GM12878 (cell line): ENCODE measurements at regions not wholly inside any gene's neighbourhood (a gene's known extent, or its start where the extent isn't known, plus 50 kb on each side); places are given as distances from the start of the nearest gene placed in this dataset.

Source experiments
- ATAC-seq: fragments of 200-7000 bp; cut with Tn5 transposase; 3 replicates; pipeline ENCODE4 v1.9.1; 2020; ENCODE audit warnings: mild to moderate bottlenecking, moderate library complexity
- BruUV-seq: library from RNA; stranded (reverse); fragments of 400-500 nt; replicated peaks from 2 replicates; lab custom pipeline; 2021; lab: Mats Ljungman, UMichigan
- CTCF ChIA-PET: fragments of 300-600 bp; sonication (Branson Sonifier 250); formaldehyde crosslinking; extraction: SDS; loops from one replicate; lab custom pipeline; 2021; ENCODE audit warnings: inconsistent platforms; lab: Yijun Ruan, JAX
- POLR2A ChIA-PET: fragments of 350-600 bp; formaldehyde crosslinking; extraction: SDS; loops from one replicate; lab custom pipeline; 2021; ENCODE audit warnings: inconsistent platforms; lab: Charles Lee
- RAD21 ChIA-PET: fragments of 300-600 bp; sonication (Branson Sonifier 250); formaldehyde crosslinking; loops from one replicate; lab custom pipeline; 2023; ENCODE audit warnings: antibody characterized with exemption; ENCODE audit not compliant: unreplicated experiment; lab: Charles Lee
- SMC1A ChIA-PET: fragments of 300-600 bp; sonication (Branson Sonifier 250); formaldehyde crosslinking; loops from one replicate; lab custom pipeline; 2023; ENCODE audit not compliant: unreplicated experiment, uncharacterized antibody; lab: Charles Lee
- DNase-seq: peaks from one replicate; pipeline ENCODE4 v3.0.0-alpha.2; 2011; ENCODE audit warnings: low read depth, low spot score
- FAIRE-seq: peaks from 3 replicates; lab custom pipeline; 2011; peaks lifted over from hg19 to GRCh38; lab: Jason Lieb, UNC
- H2AFZ ChIP-seq: 2 replicates; pipeline ENCODE4 v1.6.0; 2011; ENCODE audit warnings: low read depth, low read length, control low read depth; ENCODE audit not compliant: control insufficient read depth
- H3K27ac ChIP-seq: 2 replicates; pipeline ENCODE4 v1.5.1; 2011; ENCODE audit warnings: control low read depth; ENCODE audit not compliant: control insufficient read depth, insufficient read depth
- H3K27me3 ChIP-seq, 2 experiments: replicated peaks in 1 of 2; 2 replicates each; pipeline versions ENCODE4 v1.6.0 to v1.6.1; 2011; ENCODE audit warnings: low read length in 1 of 2; ENCODE audit not compliant: control insufficient read depth in 2 of 2, insufficient read depth in 2 of 2
- H3K36me3 ChIP-seq, 2 experiments: 2 replicates each; pipeline ENCODE4 v1.5.1; 2011; ENCODE audit warnings: low read length in 1 of 2; ENCODE audit not compliant: control insufficient read depth in 2 of 2, insufficient read depth in 2 of 2
- H3K4me1 ChIP-seq: 2 replicates; pipeline ENCODE4 v1.6.1; 2011; ENCODE audit warnings: mild to moderate bottlenecking, low read length, moderate library complexity, mixed read lengths; ENCODE audit not compliant: control insufficient read depth, insufficient read depth
- H3K4me2 ChIP-seq: 2 replicates; pipeline ENCODE4 v1.6.0; 2011; ENCODE audit warnings: control low read depth; ENCODE audit not compliant: control insufficient read depth, insufficient read depth
- H3K4me3 ChIP-seq: fragments of 200-600 bp; sonication (generic); 2 replicates; pipeline ENCODE4 v1.5.1; 2016
- H3K79me2 ChIP-seq: 2 replicates; pipeline ENCODE4 v1.6.0; 2011; ENCODE audit warnings: low read length; ENCODE audit not compliant: control insufficient read depth, insufficient read depth
- H3K9ac ChIP-seq: 2 replicates; pipeline ENCODE4 v1.8.0; 2011; ENCODE audit warnings: low read length, control low read depth, mixed read lengths; ENCODE audit not compliant: control insufficient read depth, insufficient read depth
- H3K9me3 ChIP-seq: replicated peaks from 3 replicates; pipeline ENCODE4 v1.5.1; 2011; ENCODE audit warnings: mild to moderate bottlenecking, low read length; ENCODE audit not compliant: control insufficient read depth, insufficient read depth
- H4K20me1 ChIP-seq: 2 replicates; pipeline ENCODE4 v1.6.0; 2011; ENCODE audit not compliant: control insufficient read depth, insufficient read depth
- KDM1A ChIP-seq: fragments of 200-600 bp; sonication (generic); IDR thresholded peaks from 2 replicates; pipeline ENCODE4 v1.6.1; 2016; ENCODE audit warnings: borderline replicate concordance
- NFXL1 ChIP-seq: fragments of 450-650 bp; IDR thresholded peaks from 2 replicates; pipeline ENCODE4 v1.6.1; 2017; ENCODE audit warnings: antibody characterized with exemption, mild to moderate bottlenecking, borderline replicate concordance
- ZNF207 ChIP-seq: fragments of 450-650 bp; IDR thresholded peaks from 2 replicates; pipeline ENCODE4 v1.6.1; 2014; ENCODE audit warnings: antibody characterized with exemption, mild to moderate bottlenecking, borderline replicate concordance
- ZNF217 ChIP-seq: fragments of 450-650 bp; IDR thresholded peaks from 2 replicates; pipeline ENCODE4 v1.6.1; 2017; ENCODE audit warnings: antibody characterized with exemption, mild to moderate bottlenecking
- WGBS: methylation state at CpG from one replicate; pipeline ENCODE4 v1.1.6; 2016; ENCODE audit warnings: low lambda C conversion rate; ENCODE audit not compliant: insufficient replicate concordance, insufficient coverage; ENCODE audit errors: missing lambda C conversion rate; 5-methylcytosine and 5-hydroxymethylcytosine counted together
- in situ Hi-C: fragments of 300-500 bp; cut with MboI; formaldehyde crosslinking; loops from 9 replicates; pipeline ENCODE4 v1.14.3; 2018; ENCODE audit warnings: mixed read lengths
- intact Hi-C: fragments of 100-400 bp; cut with micrococcal nuclease; formaldehyde crosslinking; loops from one replicate; pipeline ENCODE4 v1.14.2; 2022; ENCODE audit not compliant: unreplicated experiment
- TF ChIP-seq, protein P1 (sequence below): fragments of 450-650 bp; IDR thresholded peaks from 2 replicates; pipeline ENCODE4 v1.6.1; 2017; ENCODE audit warnings: mild to moderate bottlenecking, moderate library complexity
- TF ChIP-seq, protein P2 (sequence below): IDR thresholded peaks from 2 replicates; pipeline ENCODE4 v1.6.1; 2012; ENCODE audit warnings: improper control_type of control experiment, low read depth, low read length; ENCODE audit not compliant: insufficient replicate concordance
- TF ChIP-seq, protein P3 (sequence below): fragments of 450-650 bp; IDR thresholded peaks from 2 replicates; pipeline ENCODE4 v1.6.1; 2017; ENCODE audit warnings: antibody characterized with exemption, mild to moderate bottlenecking, moderate library complexity

DNA sequence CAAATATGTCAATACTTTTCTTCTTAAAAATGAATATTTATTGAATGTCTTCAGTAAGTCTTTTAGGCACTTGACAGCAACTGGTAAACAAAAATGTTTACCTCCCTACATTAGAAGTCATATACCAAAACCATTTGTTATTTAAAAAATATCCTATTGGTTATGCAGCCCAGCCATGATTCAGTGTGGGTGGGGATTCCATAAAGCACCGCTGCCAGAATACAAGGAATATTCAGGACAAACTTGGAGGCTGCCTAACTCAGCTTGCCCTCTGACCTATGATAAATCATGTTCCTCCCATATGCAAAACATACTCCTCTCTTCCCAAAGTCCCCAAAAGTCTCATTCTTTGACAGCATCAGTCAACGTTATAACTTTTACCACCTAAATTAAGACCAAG is 486.8 kb upstream of the IRAK1BP1 start:
- Histone ChIP-seq H4K20me1 (no peaks in the 10 kb centered on the region), H3K79me2 (no peaks in the 10 kb centered on the region), H3K4me2 (no peak overlapping the region), H3K27ac (no peak overlapping the region), H3K36me3 (no peaks in the 10 kb centered on the region), H3K4me1 (no peaks in the 10 kb centered on the region), H3K27me3 (no peaks in the 10 kb centered on the region), H3K9ac (no peak overlapping the region), H2AFZ (no peak overlapping the region), H3K4me3 (no peak overlapping the region), H3K9me3 (no peaks in the 10 kb centered on the region)
- DNase-seq, result no peak
- SMC1A ChIA-PET, result no interaction called here
- RAD21 ChIA-PET, result no interaction called here
- no peak for ATAC-seq
- no peak for FAIRE-seq
- POLR2A ChIA-PET, result no interaction called here
- BruUV-seq, result no TSS peak
- TF ChIP-seq, protein P1, sequence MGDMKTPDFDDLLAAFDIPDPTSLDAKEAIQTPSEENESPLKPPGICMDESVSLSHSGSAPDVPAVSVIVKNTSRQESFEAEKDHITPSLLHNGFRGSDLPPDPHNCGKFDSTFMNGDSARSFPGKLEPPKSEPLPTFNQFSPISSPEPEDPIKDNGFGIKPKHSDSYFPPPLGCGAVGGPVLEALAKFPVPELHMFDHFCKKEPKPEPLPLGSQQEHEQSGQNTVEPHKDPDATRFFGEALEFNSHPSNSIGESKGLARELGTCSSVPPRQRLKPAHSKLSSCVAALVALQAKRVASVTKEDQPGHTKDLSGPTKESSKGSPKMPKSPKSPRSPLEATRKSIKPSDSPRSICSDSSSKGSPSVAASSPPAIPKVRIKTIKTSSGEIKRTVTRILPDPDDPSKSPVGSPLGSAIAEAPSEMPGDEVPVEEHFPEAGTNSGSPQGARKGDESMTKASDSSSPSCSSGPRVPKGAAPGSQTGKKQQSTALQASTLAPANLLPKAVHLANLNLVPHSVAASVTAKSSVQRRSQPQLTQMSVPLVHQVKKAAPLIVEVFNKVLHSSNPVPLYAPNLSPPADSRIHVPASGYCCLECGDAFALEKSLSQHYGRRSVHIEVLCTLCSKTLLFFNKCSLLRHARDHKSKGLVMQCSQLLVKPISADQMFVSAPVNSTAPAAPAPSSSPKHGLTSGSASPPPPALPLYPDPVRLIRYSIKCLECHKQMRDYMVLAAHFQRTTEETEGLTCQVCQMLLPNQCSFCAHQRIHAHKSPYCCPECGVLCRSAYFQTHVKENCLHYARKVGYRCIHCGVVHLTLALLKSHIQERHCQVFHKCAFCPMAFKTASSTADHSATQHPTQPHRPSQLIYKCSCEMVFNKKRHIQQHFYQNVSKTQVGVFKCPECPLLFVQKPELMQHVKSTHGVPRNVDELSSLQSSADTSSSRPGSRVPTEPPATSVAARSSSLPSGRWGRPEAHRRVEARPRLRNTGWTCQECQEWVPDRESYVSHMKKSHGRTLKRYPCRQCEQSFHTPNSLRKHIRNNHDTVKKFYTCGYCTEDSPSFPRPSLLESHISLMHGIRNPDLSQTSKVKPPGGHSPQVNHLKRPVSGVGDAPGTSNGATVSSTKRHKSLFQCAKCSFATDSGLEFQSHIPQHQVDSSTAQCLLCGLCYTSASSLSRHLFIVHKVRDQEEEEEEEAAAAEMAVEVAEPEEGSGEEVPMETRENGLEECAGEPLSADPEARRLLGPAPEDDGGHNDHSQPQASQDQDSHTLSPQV, result no peak
- TF ChIP-seq ZNF217 (no peak), KDM1A (no peak), ZNF207 (no peak), NFXL1 (no peak)
- TF ChIP-seq, protein P2, sequence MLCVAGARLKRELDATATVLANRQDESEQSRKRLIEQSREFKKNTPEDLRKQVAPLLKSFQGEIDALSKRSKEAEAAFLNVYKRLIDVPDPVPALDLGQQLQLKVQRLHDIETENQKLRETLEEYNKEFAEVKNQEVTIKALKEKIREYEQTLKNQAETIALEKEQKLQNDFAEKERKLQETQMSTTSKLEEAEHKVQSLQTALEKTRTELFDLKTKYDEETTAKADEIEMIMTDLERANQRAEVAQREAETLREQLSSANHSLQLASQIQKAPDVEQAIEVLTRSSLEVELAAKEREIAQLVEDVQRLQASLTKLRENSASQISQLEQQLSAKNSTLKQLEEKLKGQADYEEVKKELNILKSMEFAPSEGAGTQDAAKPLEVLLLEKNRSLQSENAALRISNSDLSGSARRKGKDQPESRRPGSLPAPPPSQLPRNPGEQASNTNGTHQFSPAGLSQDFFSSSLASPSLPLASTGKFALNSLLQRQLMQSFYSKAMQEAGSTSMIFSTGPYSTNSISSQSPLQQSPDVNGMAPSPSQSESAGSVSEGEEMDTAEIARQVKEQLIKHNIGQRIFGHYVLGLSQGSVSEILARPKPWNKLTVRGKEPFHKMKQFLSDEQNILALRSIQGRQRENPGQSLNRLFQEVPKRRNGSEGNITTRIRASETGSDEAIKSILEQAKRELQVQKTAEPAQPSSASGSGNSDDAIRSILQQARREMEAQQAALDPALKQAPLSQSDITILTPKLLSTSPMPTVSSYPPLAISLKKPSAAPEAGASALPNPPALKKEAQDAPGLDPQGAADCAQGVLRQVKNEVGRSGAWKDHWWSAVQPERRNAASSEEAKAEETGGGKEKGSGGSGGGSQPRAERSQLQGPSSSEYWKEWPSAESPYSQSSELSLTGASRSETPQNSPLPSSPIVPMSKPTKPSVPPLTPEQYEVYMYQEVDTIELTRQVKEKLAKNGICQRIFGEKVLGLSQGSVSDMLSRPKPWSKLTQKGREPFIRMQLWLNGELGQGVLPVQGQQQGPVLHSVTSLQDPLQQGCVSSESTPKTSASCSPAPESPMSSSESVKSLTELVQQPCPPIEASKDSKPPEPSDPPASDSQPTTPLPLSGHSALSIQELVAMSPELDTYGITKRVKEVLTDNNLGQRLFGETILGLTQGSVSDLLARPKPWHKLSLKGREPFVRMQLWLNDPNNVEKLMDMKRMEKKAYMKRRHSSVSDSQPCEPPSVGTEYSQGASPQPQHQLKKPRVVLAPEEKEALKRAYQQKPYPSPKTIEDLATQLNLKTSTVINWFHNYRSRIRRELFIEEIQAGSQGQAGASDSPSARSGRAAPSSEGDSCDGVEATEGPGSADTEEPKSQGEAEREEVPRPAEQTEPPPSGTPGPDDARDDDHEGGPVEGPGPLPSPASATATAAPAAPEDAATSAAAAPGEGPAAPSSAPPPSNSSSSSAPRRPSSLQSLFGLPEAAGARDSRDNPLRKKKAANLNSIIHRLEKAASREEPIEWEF, result no peak
- TF ChIP-seq, protein P3, sequence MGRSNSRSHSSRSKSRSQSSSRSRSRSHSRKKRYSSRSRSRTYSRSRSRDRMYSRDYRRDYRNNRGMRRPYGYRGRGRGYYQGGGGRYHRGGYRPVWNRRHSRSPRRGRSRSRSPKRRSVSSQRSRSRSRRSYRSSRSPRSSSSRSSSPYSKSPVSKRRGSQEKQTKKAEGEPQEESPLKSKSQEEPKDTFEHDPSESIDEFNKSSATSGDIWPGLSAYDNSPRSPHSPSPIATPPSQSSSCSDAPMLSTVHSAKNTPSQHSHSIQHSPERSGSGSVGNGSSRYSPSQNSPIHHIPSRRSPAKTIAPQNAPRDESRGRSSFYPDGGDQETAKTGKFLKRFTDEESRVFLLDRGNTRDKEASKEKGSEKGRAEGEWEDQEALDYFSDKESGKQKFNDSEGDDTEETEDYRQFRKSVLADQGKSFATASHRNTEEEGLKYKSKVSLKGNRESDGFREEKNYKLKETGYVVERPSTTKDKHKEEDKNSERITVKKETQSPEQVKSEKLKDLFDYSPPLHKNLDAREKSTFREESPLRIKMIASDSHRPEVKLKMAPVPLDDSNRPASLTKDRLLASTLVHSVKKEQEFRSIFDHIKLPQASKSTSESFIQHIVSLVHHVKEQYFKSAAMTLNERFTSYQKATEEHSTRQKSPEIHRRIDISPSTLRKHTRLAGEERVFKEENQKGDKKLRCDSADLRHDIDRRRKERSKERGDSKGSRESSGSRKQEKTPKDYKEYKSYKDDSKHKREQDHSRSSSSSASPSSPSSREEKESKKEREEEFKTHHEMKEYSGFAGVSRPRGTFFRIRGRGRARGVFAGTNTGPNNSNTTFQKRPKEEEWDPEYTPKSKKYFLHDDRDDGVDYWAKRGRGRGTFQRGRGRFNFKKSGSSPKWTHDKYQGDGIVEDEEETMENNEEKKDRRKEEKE, result no peak
- CTCF ChIA-PET, result no interaction called here
- in situ Hi-C loops, result no loop called here
- intact Hi-C loops, result no loop called here
- WGBS, result 15% methylated on average over 2 of the region's 2 CpGs
